ENCODE measurements at regions not wholly inside any gene's neighbourhood (a gene's known extent, or its start where the extent isn't known, plus 50 kb on each side); places are given as distances from the start of the nearest gene placed in this dataset.

DNA sequence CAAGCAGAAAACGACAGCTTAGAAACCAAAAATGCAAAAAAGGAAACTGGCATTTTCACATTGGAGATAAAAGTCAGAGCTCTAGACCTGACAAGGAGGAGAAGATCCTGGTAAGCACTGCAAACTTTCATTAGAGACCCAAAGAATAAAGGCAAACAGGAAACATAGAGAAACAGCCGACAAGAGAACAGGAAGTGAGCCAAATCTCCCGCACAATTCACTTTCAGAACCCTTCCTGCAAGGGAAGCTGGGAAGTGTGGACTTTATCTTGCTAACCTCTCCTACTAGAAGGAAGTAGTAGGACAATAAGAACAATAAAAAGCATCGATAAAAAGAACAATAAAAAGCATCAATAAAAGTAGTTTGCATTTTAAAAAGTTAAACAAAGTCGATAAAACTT, 417.8 kb upstream of the SPHKAP start:
- TF ChIP-seq POLR2A (IDR thresholded peaks at IDR 0.05; ENCODE audit: low read depth, low read length) (no peak), EZH2 (IDR thresholded peaks at IDR 0.05; ENCODE audit: borderline replicate concordance, low read depth, low read length, severe bottlenecking) (no peak), POLR2AphosphoS5 (IDR thresholded peaks at IDR 0.05; ENCODE audit: insufficient read depth, low read depth, low read length) (no peak), MYC (IDR thresholded peaks at IDR 0.05; ENCODE audit: low read depth, low read length) (no peak), JUN (IDR thresholded peaks at IDR 0.05; ENCODE audit: borderline replicate concordance, insufficient read depth, insufficient read length, low read depth) (no peak), GATA2 (IDR thresholded peaks at IDR 0.05; ENCODE audit: insufficient read depth, insufficient read length, low read depth, low read length) (no peak)
- TF ChIP-seq, protein P1, sequence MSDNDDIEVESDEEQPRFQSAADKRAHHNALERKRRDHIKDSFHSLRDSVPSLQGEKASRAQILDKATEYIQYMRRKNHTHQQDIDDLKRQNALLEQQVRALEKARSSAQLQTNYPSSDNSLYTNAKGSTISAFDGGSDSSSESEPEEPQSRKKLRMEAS (IDR thresholded peaks at IDR 0.05; ENCODE audit: insufficient read depth, insufficient read length), result no peak
- TF ChIP-seq, protein P2, sequence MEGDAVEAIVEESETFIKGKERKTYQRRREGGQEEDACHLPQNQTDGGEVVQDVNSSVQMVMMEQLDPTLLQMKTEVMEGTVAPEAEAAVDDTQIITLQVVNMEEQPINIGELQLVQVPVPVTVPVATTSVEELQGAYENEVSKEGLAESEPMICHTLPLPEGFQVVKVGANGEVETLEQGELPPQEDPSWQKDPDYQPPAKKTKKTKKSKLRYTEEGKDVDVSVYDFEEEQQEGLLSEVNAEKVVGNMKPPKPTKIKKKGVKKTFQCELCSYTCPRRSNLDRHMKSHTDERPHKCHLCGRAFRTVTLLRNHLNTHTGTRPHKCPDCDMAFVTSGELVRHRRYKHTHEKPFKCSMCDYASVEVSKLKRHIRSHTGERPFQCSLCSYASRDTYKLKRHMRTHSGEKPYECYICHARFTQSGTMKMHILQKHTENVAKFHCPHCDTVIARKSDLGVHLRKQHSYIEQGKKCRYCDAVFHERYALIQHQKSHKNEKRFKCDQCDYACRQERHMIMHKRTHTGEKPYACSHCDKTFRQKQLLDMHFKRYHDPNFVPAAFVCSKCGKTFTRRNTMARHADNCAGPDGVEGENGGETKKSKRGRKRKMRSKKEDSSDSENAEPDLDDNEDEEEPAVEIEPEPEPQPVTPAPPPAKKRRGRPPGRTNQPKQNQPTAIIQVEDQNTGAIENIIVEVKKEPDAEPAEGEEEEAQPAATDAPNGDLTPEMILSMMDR (IDR thresholded peaks at IDR 0.05; ENCODE audit: extremely low read depth in 1 of 2, insufficient read depth in 1 of 2, low read depth in 1 of 2, low read length in 2 of 2), result no peak

All from endothelial cell of umbilical vein (primary cell).